A549 (cell line): ENCODE measurements at regions not wholly inside any gene's neighbourhood (a gene's known extent, or its start where the extent isn't known, plus 50 kb on each side); places are given as distances from the start of the nearest gene placed in this dataset.
"Not testable (repeated sequence)": the region's sequence is repeated elsewhere in the genome, so short reads cannot be mapped to it uniquely, and the experiment has no call there.

Source experiments
- CEBPB ChIP-seq, 2 experiments: fragments of >200 bp in 1 of 2; sonication (Bioruptor Twin) in 1 of 2; formaldehyde crosslinking in 1 of 2; IDR thresholded peaks; 2 replicates each; pipeline ENCODE4 v1.6.1; 2012 to 2016
- CHD2 ChIP-seq: fragments of 150-350 bp; IDR thresholded peaks from 2 replicates; pipeline ENCODE4 v1.6.1; 2014; ENCODE audit warnings: low read length; ENCODE audit not compliant: partially characterized antibody
- EHF ChIP-seq: fragments of 250-450 bp; sonication (Bioruptor Pico); IDR thresholded peaks from 2 replicates; pipeline ENCODE4 v1.5.0; 2020; ENCODE audit warnings: mild to moderate bottlenecking
- EP300 ChIP-seq, 2 experiments: fragments of >200 bp; sonication (Bioruptor Twin); formaldehyde crosslinking; IDR thresholded peaks; 2 replicates in 1 of 2; 3 replicates in 1 of 2; pipeline ENCODE4 v1.6.1; 2016 to 2017
- HDAC2 ChIP-seq: fragments of 200-600 bp; sonication (generic); IDR thresholded peaks from 2 replicates; pipeline ENCODE4 v1.6.1; 2016
- JUN ChIP-seq, 2 experiments: fragments of >200 bp; sonication (Bioruptor Twin); formaldehyde crosslinking; IDR thresholded peaks; 2 replicates in 1 of 2; 3 replicates in 1 of 2; pipeline ENCODE4 v1.6.1; 2016 to 2017
- JUNB ChIP-seq: fragments of >200 bp; sonication (Bioruptor Twin); formaldehyde crosslinking; IDR thresholded peaks from 2 replicates; pipeline ENCODE4 v1.6.1; 2016
- MAZ ChIP-seq: fragments of 150-350 bp; IDR thresholded peaks from 2 replicates; pipeline ENCODE4 v1.6.1; 2014; ENCODE audit warnings: antibody characterized with exemption, low read depth, low read length, borderline replicate concordance
- POLR2A ChIP-seq: IDR thresholded peaks from 2 replicates; pipeline ENCODE4 v1.6.1; 2012; ENCODE audit warnings: mild to moderate bottlenecking, low read length
- RAD21 ChIP-seq, 2 experiments: fragments of >200 bp in 1 of 2; sonication (Bioruptor Twin) in 1 of 2; formaldehyde crosslinking in 1 of 2; IDR thresholded peaks in 1 of 2; conservative IDR thresholded peaks in 1 of 2; 2 replicates in 1 of 2; 3 replicates in 1 of 2; pipeline ENCODE4 v1.6.1; 2012 to 2018; ENCODE audit warnings: inconsistent platforms in 1 of 2
- RFX5 ChIP-seq: fragments of 450-650 bp; IDR thresholded peaks from 2 replicates; pipeline ENCODE4 v1.7.1; 2014; ENCODE audit warnings: antibody characterized with exemption, mild to moderate bottlenecking, moderate library complexity
- RNF2 ChIP-seq: fragments of 200-600 bp; sonication (generic); IDR thresholded peaks from 2 replicates; pipeline ENCODE4 v1.6.1; 2016; ENCODE audit warnings: low read depth, mild to moderate bottlenecking, antibody characterized with exemption, moderate library complexity, borderline replicate concordance
- SREBF2 ChIP-seq: fragments of 450-650 bp; IDR thresholded peaks from 2 replicates; pipeline ENCODE4 v1.6.1; 2014; ENCODE audit warnings: mild to moderate bottlenecking, moderate library complexity
- TF ChIP-seq, protein P1 (sequence below): fragments of >200 bp; sonication (Bioruptor Twin); formaldehyde crosslinking; IDR thresholded peaks from 3 replicates; pipeline ENCODE4 v1.5.1; 2016

DNA sequence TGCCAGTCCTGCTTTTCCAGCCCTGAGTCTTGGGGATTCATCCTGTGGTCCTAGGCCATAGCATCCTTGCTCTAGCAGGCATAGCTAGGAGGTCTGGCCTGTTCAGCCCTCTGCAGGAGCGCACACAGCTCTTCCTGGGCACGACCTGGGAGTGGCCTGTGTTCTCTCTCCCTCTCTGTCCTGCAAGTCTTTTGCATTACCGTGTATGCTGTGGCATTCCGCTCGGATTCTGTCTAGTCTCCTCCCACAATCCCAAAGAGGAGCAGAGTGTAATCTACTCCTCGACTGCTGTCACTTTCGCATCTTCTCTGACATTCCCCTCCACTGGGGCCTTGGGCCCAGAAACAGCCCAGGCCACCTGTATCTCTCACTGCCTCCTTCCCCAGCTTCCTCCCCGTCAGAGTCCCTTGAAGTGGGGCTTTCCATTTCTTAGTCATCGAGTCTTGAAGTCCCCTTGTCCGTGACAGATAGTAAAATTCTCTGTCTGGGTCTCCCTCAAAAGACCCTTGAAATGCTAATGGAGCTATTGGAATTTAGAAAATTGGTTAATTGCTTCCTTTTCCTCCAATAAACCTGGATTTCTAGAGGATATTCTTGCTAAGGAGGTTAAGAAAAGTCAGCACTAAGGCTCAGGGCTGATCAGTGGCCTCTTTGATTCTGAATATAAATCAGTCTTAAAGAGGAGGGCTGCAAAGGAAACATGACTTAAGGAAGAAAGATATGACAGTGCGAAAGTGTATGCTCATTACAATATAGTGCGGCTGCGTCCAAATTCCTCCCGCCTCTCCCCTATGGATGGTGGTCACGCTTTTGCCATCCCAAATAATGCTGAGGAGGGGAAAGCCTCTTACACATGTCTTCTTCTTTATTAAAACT, 70.7 kb downstream of the ARHGAP11B start:
- not testable (repeated sequence) for TF ChIP-seq POLR2A; RAD21 (conservative IDR thresholded peaks at IDR 0.05 in 1 of 2, IDR thresholded peaks at IDR 0.05 in 1 of 2); SREBF2; JUNB; JUN (IDR thresholded peaks at IDR 0.05); RNF2; RFX5; HDAC2; CHD2; CEBPB (IDR thresholded peaks at IDR 0.05); EHF (CRISPR knock-in tag); MAZ; EP300 (IDR thresholded peaks at IDR 0.05)
- TF ChIP-seq, protein P1, sequence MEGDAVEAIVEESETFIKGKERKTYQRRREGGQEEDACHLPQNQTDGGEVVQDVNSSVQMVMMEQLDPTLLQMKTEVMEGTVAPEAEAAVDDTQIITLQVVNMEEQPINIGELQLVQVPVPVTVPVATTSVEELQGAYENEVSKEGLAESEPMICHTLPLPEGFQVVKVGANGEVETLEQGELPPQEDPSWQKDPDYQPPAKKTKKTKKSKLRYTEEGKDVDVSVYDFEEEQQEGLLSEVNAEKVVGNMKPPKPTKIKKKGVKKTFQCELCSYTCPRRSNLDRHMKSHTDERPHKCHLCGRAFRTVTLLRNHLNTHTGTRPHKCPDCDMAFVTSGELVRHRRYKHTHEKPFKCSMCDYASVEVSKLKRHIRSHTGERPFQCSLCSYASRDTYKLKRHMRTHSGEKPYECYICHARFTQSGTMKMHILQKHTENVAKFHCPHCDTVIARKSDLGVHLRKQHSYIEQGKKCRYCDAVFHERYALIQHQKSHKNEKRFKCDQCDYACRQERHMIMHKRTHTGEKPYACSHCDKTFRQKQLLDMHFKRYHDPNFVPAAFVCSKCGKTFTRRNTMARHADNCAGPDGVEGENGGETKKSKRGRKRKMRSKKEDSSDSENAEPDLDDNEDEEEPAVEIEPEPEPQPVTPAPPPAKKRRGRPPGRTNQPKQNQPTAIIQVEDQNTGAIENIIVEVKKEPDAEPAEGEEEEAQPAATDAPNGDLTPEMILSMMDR, result not testable (repeated sequence)
